Left kidney (tissue), 1 donor: ENCODE measurements at regions not wholly inside any gene's neighbourhood (a gene's known extent, or its start where the extent isn't known, plus 50 kb on each side); places are given as distances from the start of the nearest gene placed in this dataset.

Experiments used
- DNase-seq: peaks from one replicate; pipeline ENCODE4 v3.0.0-alpha.2; 2013

DNA sequence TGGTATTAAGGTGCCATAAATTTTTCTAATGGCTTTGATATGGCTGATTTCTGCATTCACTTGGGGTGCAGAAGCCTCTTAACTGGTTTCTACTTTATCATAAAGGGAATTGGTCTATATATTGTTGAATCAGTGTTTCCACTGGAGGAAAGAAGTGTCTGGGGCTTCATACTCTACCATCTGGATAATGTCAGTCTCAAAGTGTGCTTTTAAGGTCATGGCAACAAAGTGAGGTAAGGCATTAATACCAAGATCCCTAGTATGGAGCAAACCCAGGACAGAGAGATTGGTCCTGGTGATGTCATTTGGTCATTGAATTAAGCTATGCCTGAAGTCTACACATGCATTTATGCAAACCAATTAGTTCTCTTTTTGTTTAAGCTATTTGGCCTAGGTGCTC is 309.9 kb downstream of the DUSP10 start:
- no peak for DNase-seq

DNA sequence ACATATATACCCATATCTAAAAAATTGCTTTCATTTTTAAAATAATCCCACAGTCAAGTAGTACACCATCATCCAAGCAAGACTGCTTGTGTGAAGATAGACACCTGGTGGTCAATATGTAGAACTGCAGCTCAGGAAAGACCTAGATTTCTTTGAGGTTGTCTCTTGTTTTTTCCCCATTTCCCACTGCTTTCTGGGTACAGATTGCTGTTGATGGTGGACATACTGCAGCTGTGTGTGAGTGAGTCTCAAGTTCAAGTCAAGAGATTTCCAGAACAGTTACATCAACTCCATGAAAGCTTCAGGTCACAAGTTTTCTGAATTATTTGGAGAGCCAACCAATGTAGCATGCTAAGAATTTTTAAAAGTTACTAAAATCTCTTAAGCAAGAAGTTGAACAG is 306.4 kb downstream of the DUSP10 start:
- peak; percentile 39 for DNase-seq

DNA sequence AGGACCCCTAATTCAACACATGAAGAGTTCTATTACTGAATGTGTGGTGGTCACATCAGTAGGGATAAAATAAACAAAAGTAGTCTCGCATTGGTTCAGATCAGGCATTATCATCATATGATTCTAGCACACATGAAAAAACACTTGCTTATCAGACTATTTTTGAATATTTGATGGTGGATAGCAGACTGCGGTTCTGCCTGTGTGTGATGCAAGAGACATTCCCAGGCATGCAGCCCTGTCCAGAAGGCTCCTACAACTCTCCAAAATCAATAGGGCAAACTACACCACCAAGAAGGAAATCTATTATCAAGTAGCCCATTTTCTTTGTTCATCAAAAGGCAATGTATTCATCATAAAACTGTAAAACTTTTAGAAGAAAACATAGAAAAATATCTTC is 304.7 kb downstream of the DUSP10 start:
- DNase-seq = no peak

DNA sequence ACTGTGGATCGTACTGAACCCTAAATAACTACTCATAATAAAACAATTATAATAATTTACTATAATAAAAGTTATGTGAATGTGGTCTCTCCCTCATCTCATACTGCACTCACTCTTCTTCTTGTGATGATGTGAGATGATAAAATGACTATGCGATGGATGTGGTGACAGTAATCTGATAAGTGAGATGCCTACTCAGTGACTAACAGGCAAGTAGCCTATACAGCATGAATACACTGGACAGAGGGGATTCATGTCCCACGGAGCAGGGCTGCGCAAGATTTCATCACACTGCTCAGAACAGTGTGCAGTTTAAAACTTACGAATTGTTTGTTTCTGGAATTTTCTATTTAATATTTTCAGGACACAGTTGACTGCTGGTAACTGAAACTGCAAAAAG is 304.0 kb downstream of the DUSP10 start:
- no peak for DNase-seq

DNA sequence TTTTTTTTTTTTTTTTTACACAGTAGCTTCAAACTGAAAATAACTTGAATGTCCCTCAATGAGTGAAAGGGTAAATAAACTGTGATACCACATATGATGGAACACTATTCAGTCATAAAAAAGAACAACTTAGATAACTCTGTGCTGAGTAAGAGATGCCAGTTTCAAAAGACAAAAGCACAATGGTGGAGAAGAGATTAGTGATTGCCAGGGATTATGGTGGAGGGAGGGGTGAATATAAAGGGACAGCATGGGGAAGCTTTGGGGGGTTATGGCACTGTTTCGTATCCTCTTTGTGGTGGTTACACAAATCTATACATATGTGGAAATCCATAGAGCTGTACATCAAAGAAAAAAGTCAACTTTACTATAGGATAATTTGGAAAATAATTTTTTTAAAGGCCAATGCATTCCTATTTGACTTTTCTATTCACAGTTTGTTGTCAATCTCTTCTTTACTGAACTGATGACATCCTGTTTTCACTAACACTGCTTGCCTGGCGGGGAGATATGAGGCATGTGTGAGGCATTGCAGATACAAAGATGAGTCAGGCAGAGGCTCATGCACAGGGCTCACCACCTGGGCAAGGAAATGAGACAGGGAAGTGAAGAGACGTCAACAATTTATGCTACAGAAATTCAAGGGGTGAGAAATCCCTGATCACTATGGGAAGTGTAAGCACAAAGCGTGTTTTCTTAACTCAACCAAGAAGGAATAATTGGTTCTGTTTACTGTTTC is 302.7 kb downstream of the DUSP10 start:
- DNase-seq = no peak

DNA sequence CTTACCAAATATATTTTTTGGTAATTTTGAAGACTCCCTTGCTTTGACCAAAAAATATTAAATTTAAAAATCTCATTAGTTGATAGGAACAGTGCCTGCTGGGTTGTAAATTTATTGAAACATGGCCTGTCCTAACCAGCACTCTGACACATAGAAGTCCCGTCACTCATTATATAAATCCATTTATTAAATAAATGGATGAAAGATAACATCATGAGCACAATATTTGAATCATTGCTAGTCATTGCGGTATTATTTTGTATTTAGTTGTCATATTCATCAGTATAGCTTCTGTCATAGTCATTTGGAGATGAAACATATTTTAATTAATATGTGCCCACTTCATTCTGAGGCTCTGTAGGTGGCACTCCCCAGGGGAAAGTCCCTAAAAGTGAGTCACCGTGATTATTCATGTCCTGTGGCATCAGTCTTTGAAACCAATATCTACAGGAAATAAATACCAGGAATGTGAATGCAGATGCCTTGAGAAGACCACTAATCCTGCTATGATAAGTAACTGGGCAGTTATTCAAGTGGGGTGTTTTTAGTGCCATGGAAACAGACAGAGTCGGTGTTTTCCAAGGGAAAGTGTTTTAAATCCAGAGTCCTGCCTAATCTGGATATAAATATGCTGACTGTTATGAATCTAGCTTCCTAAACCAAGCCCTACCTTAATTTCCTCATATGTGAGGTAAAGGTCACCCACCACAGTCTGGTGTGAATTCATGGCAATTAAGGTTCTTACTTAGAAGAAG is 302.0 kb downstream of the DUSP10 start:
- DNase-seq = no peak

DNA sequence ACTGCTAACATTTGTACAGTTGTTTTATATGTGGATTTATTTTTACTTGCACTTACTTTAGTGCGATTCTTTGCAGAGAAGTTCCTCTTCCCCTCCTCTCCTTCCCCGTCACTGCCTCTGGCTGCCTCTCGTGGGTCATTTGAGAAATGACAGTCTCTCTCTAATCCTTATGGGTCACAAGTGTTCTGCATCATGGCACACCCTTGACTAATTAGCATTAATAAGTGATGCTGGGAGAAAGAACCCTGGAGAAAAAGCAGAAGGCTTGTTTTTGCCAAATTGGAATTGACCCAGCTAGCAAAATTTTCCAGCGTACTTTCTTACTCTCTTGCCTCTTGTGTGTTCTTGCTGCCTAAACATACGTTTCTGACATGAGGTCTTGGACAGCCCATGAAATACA is 301.2 kb downstream of the DUSP10 start:
- peak; percentile 8 for DNase-seq

DNA sequence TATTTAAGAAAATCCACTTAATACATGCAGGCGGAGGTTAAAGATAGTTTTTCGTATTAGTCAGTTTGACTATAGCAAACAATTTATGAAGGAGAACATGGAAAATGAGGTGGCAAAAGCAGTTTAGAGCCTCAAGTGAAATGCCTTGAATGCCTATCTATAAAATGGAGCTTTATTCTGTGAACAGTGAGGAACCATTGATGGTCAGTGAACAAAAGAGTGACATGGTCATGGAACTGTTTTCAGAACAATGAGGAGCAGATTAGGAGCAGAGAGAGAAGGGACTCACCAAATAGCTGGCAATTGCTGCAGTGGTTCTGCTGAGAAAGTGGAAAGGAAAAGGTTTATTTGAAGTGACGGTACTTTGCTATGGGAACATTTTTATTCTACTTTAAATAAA is 299.8 kb downstream of the DUSP10 start:
- DNase-seq = no peak

DNA sequence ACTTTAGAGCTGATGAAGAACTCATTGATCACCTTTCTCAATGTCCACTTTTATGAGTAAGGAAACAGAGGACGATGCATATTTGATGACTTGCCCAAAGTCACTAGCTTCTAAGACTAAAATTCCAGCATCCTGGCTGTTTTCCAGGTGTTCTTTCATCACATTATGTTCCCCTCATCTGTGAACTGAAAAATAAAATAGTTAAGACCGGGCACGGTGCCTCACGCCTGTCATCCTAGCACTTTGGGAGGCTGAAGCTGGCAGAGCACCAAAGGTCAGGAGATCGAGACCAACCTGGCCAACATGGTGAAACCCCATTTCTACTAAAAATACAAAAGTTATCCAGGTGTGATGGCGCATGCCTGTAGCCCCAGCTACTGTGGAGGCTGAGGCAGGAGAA is 297.5 kb downstream of the DUSP10 start:
- no peak for DNase-seq

DNA sequence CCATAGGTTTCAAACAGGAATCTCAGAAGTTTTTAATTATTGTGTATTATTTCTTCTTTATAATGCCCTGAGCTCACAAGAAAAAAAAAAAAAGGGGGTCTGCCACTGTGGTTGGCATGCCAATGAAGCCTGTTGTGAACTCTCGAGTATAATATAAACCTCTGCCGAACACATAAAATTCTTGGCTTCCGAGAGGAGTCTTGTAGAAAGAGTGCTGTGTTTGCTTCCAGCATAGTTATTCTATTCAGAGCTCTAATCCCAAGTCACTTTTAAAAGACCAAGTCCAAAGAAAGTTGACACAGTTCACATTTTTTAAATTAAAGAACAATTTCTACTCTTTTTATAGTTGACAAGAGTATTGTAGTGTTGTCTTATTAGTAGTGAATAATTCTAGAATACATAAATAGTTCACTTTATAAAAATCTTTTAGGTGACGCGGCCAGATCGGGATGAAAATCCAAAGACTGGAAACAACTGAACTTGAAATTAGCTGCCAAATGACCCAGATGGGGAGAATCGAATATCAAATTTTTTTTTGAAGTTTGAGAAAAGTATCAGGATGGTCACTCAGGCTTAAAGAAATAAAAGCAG is 293.2 kb downstream of the DUSP10 start:
- no peak for DNase-seq

DNA sequence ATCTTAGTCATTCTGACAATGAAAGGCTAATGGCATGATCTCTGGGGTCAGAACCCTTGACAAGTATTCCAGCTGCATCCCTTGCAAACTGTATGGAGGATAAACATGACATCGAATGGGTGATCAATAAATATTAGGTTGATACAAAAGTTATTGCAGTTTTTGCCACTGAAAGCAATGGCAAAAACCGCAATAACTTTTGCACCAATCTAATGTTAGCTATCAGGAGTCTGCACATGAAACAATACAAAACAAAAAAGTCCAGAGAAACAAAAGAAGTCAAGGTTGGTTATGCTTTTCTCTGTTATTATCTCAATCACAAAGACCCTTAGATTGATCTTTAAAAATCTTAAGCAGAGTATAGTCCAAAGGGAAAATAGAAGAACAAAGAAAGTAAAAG is 292.7 kb downstream of the DUSP10 start:
- DNase-seq = no peak

DNA sequence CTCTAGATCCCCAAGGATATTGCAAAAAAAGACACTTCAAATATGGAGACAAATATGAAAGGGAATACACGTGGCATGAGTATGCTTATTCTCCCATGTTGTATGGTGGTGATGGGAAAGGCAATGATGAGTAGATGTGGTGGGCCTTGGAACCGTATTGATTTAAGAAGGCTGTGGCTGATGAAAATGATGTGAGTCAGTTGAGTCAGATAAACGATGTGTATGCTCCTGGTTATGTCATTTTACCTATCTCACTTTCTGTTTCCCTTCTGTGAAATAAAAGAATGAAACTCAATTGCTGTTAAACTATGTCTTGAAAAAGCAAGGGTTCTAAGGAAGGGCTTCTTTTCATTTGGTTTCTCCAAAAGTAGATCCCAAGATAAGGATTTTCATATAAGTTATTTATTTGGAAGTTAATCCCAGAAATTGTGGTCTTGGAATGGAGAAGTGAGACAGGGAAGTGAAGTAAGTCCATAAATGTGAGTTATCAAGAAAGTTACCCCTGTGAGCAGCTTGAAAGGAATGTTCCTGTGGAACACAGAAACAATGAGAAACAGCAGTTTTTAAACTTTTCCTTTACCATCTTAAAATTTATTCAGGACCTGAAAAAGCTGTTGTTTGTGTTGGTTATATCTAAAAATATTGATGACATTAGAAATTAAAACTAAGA is 292.0 kb downstream of the DUSP10 start:
- DNase-seq = no peak

DNA sequence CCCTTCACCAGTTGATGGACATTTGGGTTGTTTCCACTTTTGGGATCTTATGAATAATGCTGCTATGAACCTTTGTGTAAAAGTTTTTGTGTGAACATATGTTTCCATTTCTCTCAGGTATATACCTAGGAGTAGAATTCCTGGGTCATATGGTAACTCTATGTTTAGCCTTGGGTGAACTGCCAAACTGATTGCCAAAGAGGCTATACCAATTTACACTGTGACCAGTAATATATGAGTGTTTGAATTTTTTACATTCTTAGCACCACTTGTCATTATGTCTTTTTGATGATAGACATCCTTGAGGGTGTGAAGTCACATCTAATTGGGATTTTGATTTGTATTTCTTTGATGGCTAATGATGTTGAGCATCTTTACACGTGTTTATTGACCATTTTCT is 290.1 kb downstream of the DUSP10 start:
- DNase-seq = no peak

DNA sequence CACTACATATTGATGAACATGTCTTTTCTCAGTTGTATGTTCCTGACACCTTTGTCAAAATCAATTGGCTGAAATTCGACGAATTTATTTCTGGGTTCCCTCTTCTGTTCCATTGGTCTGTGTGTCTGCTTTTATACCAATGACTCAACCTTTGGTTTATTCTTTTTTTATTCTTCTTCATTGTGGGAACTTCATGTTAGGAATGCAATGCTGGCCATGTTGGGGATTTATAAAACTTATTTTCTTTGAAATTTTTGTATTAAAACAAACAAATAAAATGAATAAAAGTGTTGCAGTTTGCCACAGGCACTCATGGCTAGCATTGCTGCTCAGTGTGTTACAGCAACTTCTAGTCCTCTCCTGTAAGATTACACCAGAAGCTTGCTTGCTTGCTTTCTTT is 287.8 kb downstream of the DUSP10 start:
- no peak for DNase-seq

DNA sequence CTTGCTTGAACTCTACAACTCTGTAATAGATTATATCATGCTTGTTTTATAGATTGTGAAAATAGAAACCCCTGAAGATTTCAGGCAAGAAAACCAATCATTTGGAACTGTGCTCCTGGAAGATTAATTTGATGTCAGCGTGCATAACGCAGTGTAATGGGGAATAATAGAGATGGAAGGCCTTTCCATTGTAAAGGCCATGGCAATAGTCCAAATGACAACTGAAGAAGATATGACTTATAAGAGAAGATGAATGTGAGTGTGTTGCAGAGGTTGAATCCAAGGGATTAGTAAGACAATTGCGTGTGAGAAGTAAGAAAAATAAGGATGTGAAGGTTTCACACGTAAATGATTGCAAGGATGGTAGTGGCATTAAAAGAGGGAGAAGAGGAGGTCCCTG is 285.0 kb downstream of the DUSP10 start:
- DNase-seq = no peak

DNA sequence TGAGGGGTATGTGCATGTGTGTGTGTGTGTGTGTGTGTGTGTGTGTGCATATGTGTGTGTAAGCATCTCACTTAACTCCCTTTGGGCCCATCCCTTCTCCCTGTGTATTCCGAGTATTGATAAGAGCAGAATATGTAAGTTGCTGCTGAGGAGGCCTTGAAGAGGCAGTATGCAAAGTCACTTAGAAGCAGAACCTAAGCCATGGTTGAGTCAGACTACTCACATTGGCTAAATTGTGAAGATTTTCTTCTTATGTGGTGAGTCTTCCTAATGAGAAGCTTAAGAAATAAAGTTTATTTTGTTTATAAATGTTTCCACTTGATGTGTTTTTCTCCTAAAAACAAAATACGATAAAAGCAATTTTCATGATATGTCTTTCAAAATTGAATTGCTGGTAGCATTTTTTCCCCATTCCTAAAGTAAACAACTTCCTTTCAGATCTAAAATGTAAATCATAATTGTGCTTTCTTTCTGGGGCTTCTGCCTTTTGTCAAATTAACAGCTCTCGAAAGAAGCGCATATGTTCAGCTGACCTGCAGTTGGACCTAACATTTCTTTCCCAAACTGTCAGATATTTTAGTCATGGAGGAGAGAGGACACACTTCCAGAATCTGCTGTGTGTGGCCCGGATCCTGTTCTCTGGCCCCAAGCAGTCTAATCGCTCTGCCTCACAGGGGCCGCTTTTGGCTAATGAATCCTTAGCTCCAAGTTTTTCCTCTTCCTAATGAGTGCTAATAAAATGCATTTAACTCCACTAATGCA is 284.0 kb downstream of the DUSP10 start:
- DNase-seq = no peak

DNA sequence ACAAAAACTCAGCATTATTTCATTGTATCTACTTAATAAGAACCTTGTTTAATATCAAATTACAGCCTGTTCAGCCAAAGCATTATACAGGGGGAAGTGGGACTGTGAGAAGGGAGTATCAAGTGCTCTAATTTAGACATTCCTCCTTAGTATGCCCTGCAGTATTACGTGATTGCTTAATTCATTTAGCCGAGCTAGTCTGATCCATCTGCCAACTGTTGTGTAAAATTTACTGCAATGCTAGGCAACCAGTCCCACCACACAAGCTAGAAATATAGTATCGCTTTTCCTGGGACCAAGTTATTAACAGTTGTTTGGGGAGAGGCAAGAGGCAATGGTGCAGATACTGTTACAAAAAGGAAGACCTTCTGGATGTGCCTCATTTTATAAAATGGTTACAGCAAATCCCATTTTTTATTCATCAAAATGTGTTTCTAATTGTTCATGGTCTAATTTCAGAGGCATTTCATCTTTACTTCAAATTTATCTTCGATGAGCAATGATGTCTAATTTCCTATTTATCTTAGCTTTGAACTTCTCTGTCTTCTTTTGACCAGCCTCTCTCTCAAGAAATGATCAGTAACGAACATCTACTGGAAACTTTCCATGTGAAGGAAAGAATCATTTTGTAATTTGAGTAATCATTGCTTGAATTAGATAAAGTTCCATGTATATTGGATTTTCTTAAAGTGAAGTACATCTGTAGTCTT is 283.3 kb downstream of the DUSP10 start:
- peak; percentile 52 for DNase-seq

DNA sequence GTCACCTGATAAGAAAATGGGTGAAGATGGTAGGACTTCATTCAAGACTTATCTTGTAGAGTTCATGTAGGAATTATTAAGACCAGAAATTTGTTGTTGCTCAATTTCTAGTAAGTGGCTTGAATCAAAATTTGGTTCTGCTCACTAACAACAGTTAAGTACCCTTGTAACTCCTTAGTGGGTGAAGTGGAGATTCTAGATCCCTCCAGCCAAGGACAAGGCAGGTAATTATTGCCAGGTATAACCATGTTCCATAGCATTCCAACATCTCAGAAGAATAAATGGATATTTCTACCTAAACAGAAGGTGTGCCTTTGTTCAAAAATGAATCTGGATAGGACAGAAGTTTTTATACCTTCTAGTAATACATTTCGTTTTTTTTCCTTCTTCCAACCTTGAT is 282.3 kb downstream of the DUSP10 start:
- no peak for DNase-seq

DNA sequence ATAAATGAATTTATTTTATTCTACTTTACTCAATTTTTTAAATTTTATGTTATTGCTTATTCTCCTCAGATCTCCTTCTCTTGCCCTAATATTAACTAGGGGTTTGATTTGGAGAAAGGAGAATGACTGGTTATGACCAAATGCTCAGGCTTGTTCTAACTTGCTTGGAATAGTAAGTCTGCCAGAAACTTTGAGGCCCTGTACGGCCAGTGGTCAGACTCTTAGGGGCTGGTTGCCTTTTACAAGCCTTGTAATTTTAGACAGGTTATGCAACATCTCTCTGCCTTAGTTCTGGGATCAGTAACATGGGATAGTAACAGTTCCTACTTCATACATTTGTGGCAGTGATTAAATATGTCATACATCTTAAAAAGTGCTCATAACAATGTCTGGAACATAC is 279.5 kb downstream of the DUSP10 start:
- DNase-seq = no peak

DNA sequence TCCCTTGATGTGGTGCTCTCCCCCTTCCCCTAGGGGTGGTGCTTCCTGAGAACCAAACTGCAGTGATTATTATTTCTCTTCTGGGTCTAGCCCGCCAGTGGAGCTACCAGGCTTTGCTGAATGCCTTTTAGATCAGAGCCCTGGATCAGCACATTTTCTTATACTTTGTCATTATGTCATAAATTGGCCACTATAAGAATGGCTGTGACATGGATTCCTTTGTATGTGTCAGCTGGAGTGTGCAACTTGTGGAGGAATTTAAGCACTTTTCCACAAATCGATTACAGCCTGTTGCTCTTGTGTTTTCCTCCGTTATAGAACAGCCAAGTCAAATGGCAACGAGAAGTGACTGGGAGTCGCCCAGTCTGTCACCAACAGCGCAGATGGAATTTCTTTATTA is 273.3 kb downstream of the DUSP10 start:
- no peak for DNase-seq

DNA sequence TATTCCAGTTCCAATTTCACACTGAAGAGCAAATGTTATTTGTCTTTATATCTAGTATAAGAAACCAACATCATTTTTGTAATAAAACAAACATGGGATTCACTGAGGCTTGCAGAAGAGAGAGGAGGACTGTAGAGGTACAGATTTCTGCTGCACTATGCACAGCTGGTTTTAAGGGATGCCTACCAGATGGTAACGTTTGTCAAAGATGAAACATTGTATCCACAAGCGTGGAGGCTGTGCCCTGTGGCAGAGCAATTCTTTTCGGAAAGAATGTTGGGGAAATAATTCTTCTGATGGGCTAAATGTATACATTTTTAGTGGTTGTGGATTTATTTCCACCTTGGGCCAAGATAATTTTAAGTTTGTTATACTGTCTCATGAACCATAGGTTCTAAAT is 272.4 kb downstream of the DUSP10 start:
- no peak for DNase-seq
